Endothelial cell of umbilical vein (primary cell): ENCODE measurements at regions not wholly inside any gene's neighbourhood (a gene's known extent, or its start where the extent isn't known, plus 50 kb on each side); places are given as distances from the start of the nearest gene placed in this dataset.

ENCODE experiments used
- BruUV-seq: library from RNA; stranded (reverse); fragments of 400-500 nt; replicated peaks from 2 replicates; lab custom pipeline; 2021; lab: Mats Ljungman, UMichigan
- CTCF ChIA-PET: fragments of 300-600, 350-600 bp; sonication (Branson Sonifier 250); formaldehyde crosslinking; loops from one replicate; lab custom pipeline; 2021; ENCODE audit warnings: antibody characterized with exemption, inconsistent platforms; lab: Charles Lee
- POLR2A ChIA-PET: fragments of 300-600, 350-600 bp; sonication (Branson Sonifier 250); formaldehyde crosslinking; loops from one replicate; lab custom pipeline; 2021; ENCODE audit warnings: antibody characterized with exemption, inconsistent platforms; lab: Charles Lee
- DNase-seq: peaks from one replicate; pipeline ENCODE4 v3.0.0-alpha.2; 2011; ENCODE audit warnings: low read depth, low spot score
- FAIRE-seq: peaks from 2 replicates; lab custom pipeline; 2011; peaks lifted over from hg19 to GRCh38; lab: Jason Lieb, UNC
- H2AFZ ChIP-seq: 2 replicates; pipeline ENCODE4 v1.6.0; 2012; ENCODE audit warnings: low read depth, low read length, control low read depth, inconsistent platforms
- H3K27ac ChIP-seq: 2 replicates; pipeline ENCODE4 v1.5.1; 2011; ENCODE audit warnings: low read depth, mild to moderate bottlenecking, control low read depth, low read length, moderate library complexity; ENCODE audit not compliant: insufficient read depth
- H3K27me3 ChIP-seq, 2 experiments: 2 replicates each; pipeline versions ENCODE4 v1.6.0 to v1.6.1; 2011; ENCODE audit warnings: low read length in 2 of 2, mixed read lengths in 1 of 2; ENCODE audit not compliant: control insufficient read depth in 2 of 2, insufficient read depth in 2 of 2
- H3K36me3 ChIP-seq, 2 experiments: 2 replicates in 1 of 2; 3 replicates in 1 of 2; pipeline ENCODE4 v1.5.1; 2011; ENCODE audit warnings: low read length in 2 of 2, mild to moderate bottlenecking in 1 of 2, moderate library complexity in 1 of 2; ENCODE audit not compliant: control insufficient read depth in 2 of 2, insufficient read depth in 2 of 2; ENCODE audit errors: extremely low read depth in 1 of 2
- H3K4me1 ChIP-seq: 3 replicates; pipeline ENCODE4 v1.5.1; 2011; ENCODE audit warnings: mild to moderate bottlenecking, low read length; ENCODE audit not compliant: control insufficient read depth, insufficient read depth; ENCODE audit errors: extremely low read depth
- H3K4me2 ChIP-seq: 2 replicates; pipeline ENCODE4 v1.6.1; 2011; ENCODE audit warnings: low read length, control low read depth, mixed read lengths; ENCODE audit not compliant: insufficient read depth
- H3K4me3 ChIP-seq, 3 experiments: fragments of 200-600 bp in 1 of 3; sonication (generic), shearing (Covaris generic) in 1 of 3; replicated peaks in 1 of 3; 2 replicates each; pipeline ENCODE4 v1.5.1; 2011 to 2016; ENCODE audit warnings: control low read depth in 3 of 3, low read length in 3 of 3, mild to moderate bottlenecking in 2 of 3, inconsistent platforms in 1 of 3, low read depth in 1 of 3, moderate library complexity in 1 of 3; ENCODE audit not compliant: insufficient read depth in 1 of 3
- H3K79me2 ChIP-seq: 2 replicates; pipeline ENCODE4 v1.6.0; 2012; ENCODE audit warnings: low read length, inconsistent platforms; ENCODE audit not compliant: control insufficient read depth, insufficient read depth
- H3K9ac ChIP-seq: replicated peaks from 2 replicates; pipeline ENCODE3; 2011; ENCODE audit warnings: low read length, control low read depth; ENCODE audit not compliant: insufficient read depth; ENCODE audit errors: extremely low read depth
- H3K9me1 ChIP-seq: replicated peaks from 3 replicates; pipeline ENCODE4 v1.6.0; 2011; ENCODE audit warnings: mild to moderate bottlenecking, low read length; ENCODE audit not compliant: control insufficient read depth, insufficient read depth; ENCODE audit errors: extremely low read depth
- H3K9me3 ChIP-seq: replicated peaks from 2 replicates; pipeline ENCODE4 v1.5.1; 2012; ENCODE audit warnings: low read length, inconsistent platforms; ENCODE audit not compliant: control insufficient read depth, insufficient read depth
- H4K20me1 ChIP-seq: replicated peaks from 2 replicates; pipeline ENCODE3; 2011; ENCODE audit warnings: mild to moderate bottlenecking, low read length; ENCODE audit not compliant: control insufficient read depth, insufficient read depth; ENCODE audit errors: extremely low read depth
- EZH2 ChIP-seq: IDR thresholded peaks from 2 replicates; pipeline ENCODE4 v1.6.1; 2012; ENCODE audit warnings: borderline replicate concordance, low read depth, mild to moderate bottlenecking, moderate library complexity, low read length, inconsistent platforms; ENCODE audit not compliant: severe bottlenecking
- FOS ChIP-seq: IDR thresholded peaks from 2 replicates; pipeline ENCODE4 v1.6.1; 2011; ENCODE audit warnings: mild to moderate bottlenecking, low read length, moderate library complexity, borderline replicate concordance; ENCODE audit not compliant: insufficient read depth
- GATA2 ChIP-seq: IDR thresholded peaks from 2 replicates; pipeline ENCODE4 v1.7.0; 2011; ENCODE audit warnings: low read depth, mild to moderate bottlenecking, moderate library complexity, mixed read lengths, low read length; ENCODE audit not compliant: insufficient read length, insufficient read depth
- JUN ChIP-seq: IDR thresholded peaks from 2 replicates; pipeline ENCODE4 v1.6.1; 2011; ENCODE audit warnings: borderline replicate concordance, low read depth; ENCODE audit not compliant: insufficient read length, insufficient read depth
- MYC ChIP-seq: IDR thresholded peaks from one replicate; pipeline ENCODE4 v1.6.1; 2011; ENCODE audit warnings: mild to moderate bottlenecking, low read depth, low read length
- POLR2A ChIP-seq: IDR thresholded peaks from 2 replicates; pipeline ENCODE4 v1.6.1; 2012; ENCODE audit warnings: low read depth, mild to moderate bottlenecking, control low read depth, low read length
- POLR2AphosphoS5 ChIP-seq: IDR thresholded peaks from 2 replicates; pipeline ENCODE4 v1.6.1; 2012; ENCODE audit warnings: low read depth, mild to moderate bottlenecking, control low read depth, low read length, moderate library complexity; ENCODE audit not compliant: insufficient read depth
- dilution Hi-C: fragments of 300-500 bp; cut with MboI; formaldehyde crosslinking; loops from one replicate; pipeline ENCODE4 v1.15.0; 2019; ENCODE audit warnings: low sequenced_read_pairs; ENCODE audit not compliant: extremely low pct_ligation_motif_present
- intact Hi-C: fragments of 100-400 bp; cut with micrococcal nuclease; formaldehyde crosslinking; loops from one replicate; pipeline ENCODE4 v1.10.0; 2022
- TF ChIP-seq, protein P1 (sequence below), 2 donors: IDR thresholded peaks; 1 replicate in 1 of 2; 2 replicates in 1 of 2; pipeline ENCODE4 v1.5.1; 2011; ENCODE audit warnings: low read length in 2 of 2, mild to moderate bottlenecking in 2 of 2, moderate library complexity in 2 of 2, control low read depth in 1 of 2, inconsistent platforms in 1 of 2, low read depth in 1 of 2; ENCODE audit not compliant: insufficient read depth in 1 of 2; ENCODE audit errors: extremely low read depth in 1 of 2
- TF ChIP-seq, protein P2 (sequence below): IDR thresholded peaks from 2 replicates; pipeline ENCODE4 v1.6.1; 2011; ENCODE audit not compliant: insufficient read depth, insufficient read length

DNA sequence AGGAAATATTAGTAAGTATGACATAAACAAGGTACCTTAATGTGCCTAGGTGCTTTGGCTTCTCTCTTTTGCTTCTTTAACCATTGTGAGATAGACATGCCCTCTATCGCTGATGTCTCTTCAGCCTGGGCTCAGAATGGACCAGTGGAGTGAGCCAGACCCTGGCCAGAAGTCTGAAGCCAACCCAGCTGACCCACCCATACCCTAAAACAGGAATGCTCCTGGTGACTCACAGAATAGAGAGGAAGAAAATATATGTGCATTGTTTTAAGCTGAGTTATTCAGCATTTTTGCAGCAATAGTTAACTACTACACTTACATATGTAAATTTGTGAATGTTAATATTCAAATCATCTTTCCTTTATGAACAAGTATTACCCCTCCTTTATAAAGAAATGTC, 167.5 kb upstream of the PCDH10 start:
- Histone ChIP-seq H3K4me3 (no peak overlapping the region), H3K4me2 (peak overlapping the region; percentile 17), H3K27ac (no peak overlapping the region), H3K4me1 (peaks cover 11% of the 10 kb centered on the region), H3K79me2 (no peaks in the 10 kb centered on the region), H2AFZ (peak overlapping the region; percentile 13), H3K36me3 (no peaks in the 10 kb centered on the region), H3K27me3 (no peaks in the 10 kb centered on the region), H3K9ac (no peak overlapping the region), H3K9me1 (no peaks in the 10 kb centered on the region), H4K20me1 (no peaks in the 10 kb centered on the region), H3K9me3 (no peaks in the 10 kb centered on the region)
- TF ChIP-seq GATA2 (no peak), JUN (no peak), POLR2AphosphoS5 (no peak)
- TF ChIP-seq, protein P1, sequence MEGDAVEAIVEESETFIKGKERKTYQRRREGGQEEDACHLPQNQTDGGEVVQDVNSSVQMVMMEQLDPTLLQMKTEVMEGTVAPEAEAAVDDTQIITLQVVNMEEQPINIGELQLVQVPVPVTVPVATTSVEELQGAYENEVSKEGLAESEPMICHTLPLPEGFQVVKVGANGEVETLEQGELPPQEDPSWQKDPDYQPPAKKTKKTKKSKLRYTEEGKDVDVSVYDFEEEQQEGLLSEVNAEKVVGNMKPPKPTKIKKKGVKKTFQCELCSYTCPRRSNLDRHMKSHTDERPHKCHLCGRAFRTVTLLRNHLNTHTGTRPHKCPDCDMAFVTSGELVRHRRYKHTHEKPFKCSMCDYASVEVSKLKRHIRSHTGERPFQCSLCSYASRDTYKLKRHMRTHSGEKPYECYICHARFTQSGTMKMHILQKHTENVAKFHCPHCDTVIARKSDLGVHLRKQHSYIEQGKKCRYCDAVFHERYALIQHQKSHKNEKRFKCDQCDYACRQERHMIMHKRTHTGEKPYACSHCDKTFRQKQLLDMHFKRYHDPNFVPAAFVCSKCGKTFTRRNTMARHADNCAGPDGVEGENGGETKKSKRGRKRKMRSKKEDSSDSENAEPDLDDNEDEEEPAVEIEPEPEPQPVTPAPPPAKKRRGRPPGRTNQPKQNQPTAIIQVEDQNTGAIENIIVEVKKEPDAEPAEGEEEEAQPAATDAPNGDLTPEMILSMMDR (IDR thresholded peaks at IDR 0.05; ENCODE audit: extremely low read depth in 1 of 2, insufficient read depth in 1 of 2, low read depth in 1 of 2, low read length in 2 of 2): no peak
- TF ChIP-seq, protein P2, sequence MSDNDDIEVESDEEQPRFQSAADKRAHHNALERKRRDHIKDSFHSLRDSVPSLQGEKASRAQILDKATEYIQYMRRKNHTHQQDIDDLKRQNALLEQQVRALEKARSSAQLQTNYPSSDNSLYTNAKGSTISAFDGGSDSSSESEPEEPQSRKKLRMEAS: no peak
- ChIA-PET CTCF (interaction anchor here (1.1 to 1.2 kb wide), 2 partner anchors 11 to 33 kb away, joined by 3 to 5 read pairs; no protein-coding TSS in a partner anchor), POLR2A (no interaction called here)
- intact Hi-C loops (no loop called here), dilution Hi-C loops (no loop called here)
- BruUV-seq: no TSS peak
- FAIRE-seq (no peak), DNase-seq (no peak)

GRCh38 chr4:132982151-132982550, 166.9 kb upstream of the PCDH10 start:
- Histone ChIP-seq H3K4me1 (peaks cover 11% of the 10 kb centered on the region), H3K27me3 (no peaks in the 10 kb centered on the region), H3K9me3 (no peaks in the 10 kb centered on the region), H3K36me3 (no peaks in the 10 kb centered on the region), H3K9me1 (no peaks in the 10 kb centered on the region), H2AFZ (no peak overlapping the region), H3K79me2 (no peaks in the 10 kb centered on the region), H4K20me1 (no peaks in the 10 kb centered on the region), H3K27ac (no peak overlapping the region), H3K4me3 (no peak overlapping the region), H3K9ac (no peak overlapping the region), H3K4me2 (peak overlapping the region; percentile 17)
- dilution Hi-C loops: no loop called here
- no peak for TF ChIP-seq EZH2
- TF ChIP-seq, protein P2: no peak
- TF ChIP-seq POLR2A: no peak
- TF ChIP-seq FOS: no peak
- no peak for TF ChIP-seq JUN
- TF ChIP-seq, protein P1 (IDR thresholded peaks at IDR 0.05; ENCODE audit: extremely low read depth in 1 of 2, insufficient read depth in 1 of 2, low read depth in 1 of 2, low read length in 2 of 2): no peak
- no peak for TF ChIP-seq POLR2AphosphoS5
- TF ChIP-seq MYC: no peak
- no peak for TF ChIP-seq GATA2
- POLR2A ChIA-PET: no interaction called here
- intact Hi-C loops: no loop called here
- DNase-seq (peak; percentile 37), FAIRE-seq (no peak)
- CTCF ChIA-PET: interaction anchor here (1.1 to 1.6 kb wide), 4 partner anchors 9 to 33 kb away, joined by 3 to 5 read pairs (median 4); no protein-coding TSS in a partner anchor
- no TSS peak for BruUV-seq
